Naive thymus-derived CD4-positive, alpha-beta T cell (primary cell): ENCODE measurements at regions not wholly inside any gene's neighbourhood (a gene's known extent, or its start where the extent isn't known, plus 50 kb on each side); places are given as distances from the start of the nearest gene placed in this dataset.

Experiments used
- ATAC-seq: fragments of 150-1000 bp; cut with Tn5 transposase; 2 replicates; pipeline ENCODE4 v1.10.0; 2021; ENCODE audit warnings: mild to moderate bottlenecking, moderate library complexity
- CTCF ChIA-PET: fragments of 350-600 bp; sonication (Branson Sonifier 250); formaldehyde crosslinking; loops from one replicate; lab custom pipeline; 2021; ENCODE audit warnings: antibody characterized with exemption; lab: Charles Lee
- POLR2A ChIA-PET: fragments of 350-600 bp; sonication (Branson Sonifier 250); formaldehyde crosslinking; loops from one replicate; lab custom pipeline; 2021; ENCODE audit warnings: antibody characterized with exemption, inconsistent platforms; lab: Charles Lee
- DNase-seq, 9 donors: peaks; one replicate each; pipeline versions ENCODE4 v3.0.0 to v3.0.0-alpha.2; 2020 to 2022; ENCODE audit warnings: mixed read lengths in 1 of 9
- H3K27ac ChIP-seq: one replicate; pipeline ENCODE4 v1.7.0; 2013; ENCODE audit warnings: mild to moderate bottlenecking, low read depth, low read length, moderate library complexity
- H3K27me3 ChIP-seq, 2 donors: one replicate each; pipeline ENCODE4 v1.7.0; 2013; ENCODE audit warnings: low read length in 2 of 2, mild to moderate bottlenecking in 2 of 2, moderate library complexity in 2 of 2; ENCODE audit not compliant: control insufficient read depth in 2 of 2, insufficient read depth in 2 of 2
- H3K36me3 ChIP-seq, 3 experiments: 1 replicate in 2 of 3; 2 replicates in 1 of 3; pipeline ENCODE4 v1.7.0; 2013; ENCODE audit warnings: low read length in 3 of 3, mild to moderate bottlenecking in 3 of 3, moderate library complexity in 1 of 3; ENCODE audit not compliant: insufficient read depth in 3 of 3, control insufficient read depth in 2 of 3
- H3K4me1 ChIP-seq, 2 donors: one replicate each; pipeline ENCODE4 v1.7.0; 2013; ENCODE audit warnings: low read length in 2 of 2, mild to moderate bottlenecking in 2 of 2, moderate library complexity in 1 of 2; ENCODE audit not compliant: control insufficient read depth in 2 of 2, insufficient read depth in 2 of 2
- H3K4me3 ChIP-seq: 2 replicates; pipeline ENCODE4 v1.7.0; 2013; ENCODE audit warnings: mild to moderate bottlenecking, low read length
- H3K9me3 ChIP-seq, 3 experiments: 1 replicate in 2 of 3; 2 replicates in 1 of 3; pipeline ENCODE4 v1.7.0; 2013; ENCODE audit warnings: low read length in 3 of 3; ENCODE audit not compliant: control insufficient read depth in 2 of 3
- H3K27ac Mint-ChIP-seq, 9 donors: one replicate each; pipeline ENCODE4 v1.8.0; 2020 to 2022; ENCODE audit warnings: mixed read lengths in 9 of 9, mild to moderate bottlenecking in 8 of 9, moderate library complexity in 5 of 9, inconsistent platforms in 2 of 9
- H3K27me3 Mint-ChIP-seq, 5 donors: one replicate each; pipeline ENCODE4 v1.8.0; 2021 to 2022; ENCODE audit warnings: mixed read lengths in 5 of 5, mild to moderate bottlenecking in 1 of 5
- H3K36me3 Mint-ChIP-seq, 5 donors: one replicate each; pipeline ENCODE4 v1.8.0; 2020 to 2022; ENCODE audit warnings: mixed read lengths in 5 of 5, mild to moderate bottlenecking in 3 of 5, inconsistent platforms in 1 of 5
- H3K4me1 Mint-ChIP-seq, 7 donors: one replicate each; pipeline ENCODE4 v1.8.0; 2020 to 2022; ENCODE audit warnings: mixed read lengths in 7 of 7, mild to moderate bottlenecking in 3 of 7, inconsistent platforms in 1 of 7
- H3K4me3 Mint-ChIP-seq, 10 donors: one replicate each; pipeline ENCODE4 v1.8.0; 2020 to 2022; ENCODE audit warnings: mild to moderate bottlenecking in 10 of 10, mixed read lengths in 10 of 10, moderate library complexity in 6 of 10, inconsistent platforms in 2 of 10
- H3K9me3 Mint-ChIP-seq, 11 donors: one replicate each; pipeline ENCODE4 v1.8.0; 2020 to 2022; ENCODE audit warnings: mixed read lengths in 11 of 11, mild to moderate bottlenecking in 4 of 11, inconsistent platforms in 1 of 11, moderate library complexity in 1 of 11
- intact Hi-C, 2 donors: fragments of 100-400 bp; cut with micrococcal nuclease; formaldehyde crosslinking; loops; one replicate each; pipeline ENCODE4 v1.15.1; 2023

- CTCF ChIA-PET, result no interaction called here
- peaks cover 0 to 6% (median 4%) of the 10 kb centered on the region in 5 donors for H3K27me3 Mint-ChIP-seq
- no peaks in the 10 kb centered on the region for H3K4me1 Mint-ChIP-seq
- no peak for ATAC-seq
- no peaks in the 10 kb centered on the region for H3K9me3 ChIP-seq
- H3K27me3 ChIP-seq, result no peaks in the 10 kb centered on the region
- POLR2A ChIA-PET, result interaction anchor here (0.6 kb wide), 1 partner anchor 562 kb away, joined by 3 read pairs; no protein-coding TSS in a partner anchor
- intact Hi-C loops, result no loop called here
- no peak for DNase-seq
- no peak overlapping the region for H3K4me3 Mint-ChIP-seq
- peaks cover 0 to 12% (median 4%) of the 10 kb centered on the region in 11 donors for H3K9me3 Mint-ChIP-seq
- H3K27ac Mint-ChIP-seq, result no peak overlapping the region
- H3K4me1 ChIP-seq, result no peaks in the 10 kb centered on the region
- H3K36me3 ChIP-seq, result no peaks in the 10 kb centered on the region
- H3K4me3 ChIP-seq, result no peak overlapping the region
- no peak overlapping the region for H3K27ac ChIP-seq
- peaks cover 0 to 3% (median 0%) of the 10 kb centered on the region in 5 donors for H3K36me3 Mint-ChIP-seq
Observed at GRCh38 chr9:119726035-119726434, 356.8 kb upstream of the BRINP1 start.

- DNase-seq (no peak), ATAC-seq (no peak)
- Mint-ChIP-seq H3K4me1 (no peaks in the 10 kb centered on the region), H3K9me3 (peaks cover 0 to 15% (median 1%) of the 10 kb centered on the region in 11 donors), H3K4me3 (no peak overlapping the region), H3K27me3 (peaks cover 0 to 6% (median 4%) of the 10 kb centered on the region in 5 donors), H3K36me3 (no peaks in the 10 kb centered on the region), H3K27ac (no peak overlapping the region)
- Histone ChIP-seq H3K27me3 (no peaks in the 10 kb centered on the region), H3K4me3 (no peak overlapping the region), H3K4me1 (no peaks in the 10 kb centered on the region), H3K36me3 (no peaks in the 10 kb centered on the region), H3K9me3 (no peaks in the 10 kb centered on the region), H3K27ac (no peak overlapping the region)
- CTCF ChIA-PET, result no interaction called here
- POLR2A ChIA-PET, result no interaction called here
- intact Hi-C loops, result no loop called here
Observed at GRCh38 chr9:119722384-119722783, 353.1 kb upstream of the BRINP1 start.

- no peak overlapping the region for H3K4me3 Mint-ChIP-seq
- no peak overlapping the region for H3K27ac Mint-ChIP-seq
- H3K36me3 ChIP-seq, result no peaks in the 10 kb centered on the region
- ATAC-seq (no peak), DNase-seq (no peak)
- CTCF ChIA-PET, result no interaction called here
- no peaks in the 10 kb centered on the region for H3K4me1 Mint-ChIP-seq
- no peaks in the 10 kb centered on the region for H3K36me3 Mint-ChIP-seq
- no peak overlapping the region for H3K4me3 ChIP-seq
- POLR2A ChIA-PET, result no interaction called here
- intact Hi-C loops, result no loop called here
- no peaks in the 10 kb centered on the region for H3K27me3 ChIP-seq
- no peak overlapping the region for H3K27ac ChIP-seq
- H3K9me3 ChIP-seq, result no peaks in the 10 kb centered on the region
- no peaks in the 10 kb centered on the region for H3K4me1 ChIP-seq
- H3K27me3 Mint-ChIP-seq, result peaks cover 0 to 4% (median 0%) of the 10 kb centered on the region in 5 donors
- H3K9me3 Mint-ChIP-seq, result peaks cover 0 to 19% (median 4%) of the 10 kb centered on the region in 11 donors
Observed at GRCh38 chr9:119712325-119712724, 343.1 kb upstream of the BRINP1 start.

GRCh38 chr9:119709431-119709830 is 340.2 kb upstream of the BRINP1 start:
- Mint-ChIP-seq H3K4me3 (no peak overlapping the region), H3K36me3 (no peaks in the 10 kb centered on the region), H3K27ac (no peak overlapping the region), H3K27me3 (peaks cover 0 to 4% (median 0%) of the 10 kb centered on the region in 5 donors), H3K9me3 (peaks cover 0 to 19% (median 3%) of the 10 kb centered on the region in 11 donors), H3K4me1 (no peaks in the 10 kb centered on the region)
- Histone ChIP-seq H3K27ac (no peak overlapping the region), H3K36me3 (no peaks in the 10 kb centered on the region), H3K27me3 (no peaks in the 10 kb centered on the region), H3K4me3 (no peak overlapping the region), H3K4me1 (no peaks in the 10 kb centered on the region), H3K9me3 (no peaks in the 10 kb centered on the region)
- ChIA-PET CTCF (no interaction called here), POLR2A (no interaction called here)
- intact Hi-C loops, result no loop called here
- ATAC-seq, result no peak
- no peak for DNase-seq

GRCh38 chr9:119707228-119707845 is 338.1 kb upstream of the BRINP1 start:
- ChIA-PET POLR2A (no interaction called here), CTCF (no interaction called here)
- peaks cover 0 to 4% (median 0%) of the 10 kb centered on the region in 5 donors for H3K27me3 Mint-ChIP-seq
- H3K4me1 Mint-ChIP-seq, result no peaks in the 10 kb centered on the region
- peaks cover 0 to 14% (median 0%) of the 10 kb centered on the region in 11 donors for H3K9me3 Mint-ChIP-seq
- Histone ChIP-seq H3K27me3 (no peaks in the 10 kb centered on the region), H3K4me3 (no peak overlapping the region), H3K9me3 (no peaks in the 10 kb centered on the region), H3K27ac (no peak overlapping the region), H3K4me1 (no peaks in the 10 kb centered on the region), H3K36me3 (no peaks in the 10 kb centered on the region)
- H3K27ac Mint-ChIP-seq, result no peak overlapping the region
- DNase-seq (no peak), ATAC-seq (no peak)
- no peak overlapping the region for H3K4me3 Mint-ChIP-seq
- no peaks in the 10 kb centered on the region for H3K36me3 Mint-ChIP-seq
- intact Hi-C loops, result no loop called here

GRCh38 chr9:119701651-119702050 is 332.4 kb upstream of the BRINP1 start:
- ATAC-seq (no peak), DNase-seq (no peak)
- H3K9me3 Mint-ChIP-seq, result peaks cover 0 to 11% (median 0%) of the 10 kb centered on the region in 11 donors
- POLR2A ChIA-PET, result no interaction called here
- no peaks in the 10 kb centered on the region for H3K36me3 Mint-ChIP-seq
- no peaks in the 10 kb centered on the region for H3K4me1 Mint-ChIP-seq
- peaks cover 0 to 7% (median 0%) of the 10 kb centered on the region in 5 donors for H3K27me3 Mint-ChIP-seq
- intact Hi-C loops, result no loop called here
- H3K4me3 Mint-ChIP-seq, result no peak overlapping the region
- no peak overlapping the region for H3K27ac Mint-ChIP-seq
- Histone ChIP-seq H3K4me1 (no peaks in the 10 kb centered on the region), H3K4me3 (no peak overlapping the region), H3K27me3 (no peaks in the 10 kb centered on the region), H3K9me3 (no peaks in the 10 kb centered on the region), H3K36me3 (no peaks in the 10 kb centered on the region), H3K27ac (no peak overlapping the region)
- CTCF ChIA-PET, result no interaction called here

GRCh38 chr9:119698535-119698934 is 329.3 kb upstream of the BRINP1 start:
- Mint-ChIP-seq H3K4me3 (no peak overlapping the region), H3K4me1 (no peaks in the 10 kb centered on the region), H3K36me3 (no peaks in the 10 kb centered on the region), H3K27ac (no peak overlapping the region), H3K27me3 (peaks cover 0 to 7% (median 0%) of the 10 kb centered on the region in 5 donors), H3K9me3 (peaks cover 0 to 7% (median 3%) of the 10 kb centered on the region in 11 donors)
- DNase-seq, result no peak
- no peak overlapping the region for H3K27ac ChIP-seq
- H3K27me3 ChIP-seq, result no peaks in the 10 kb centered on the region
- no peaks in the 10 kb centered on the region for H3K36me3 ChIP-seq
- intact Hi-C loops, result no loop called here
- CTCF ChIA-PET, result no interaction called here
- ATAC-seq, result no peak
- H3K4me3 ChIP-seq, result no peak overlapping the region
- POLR2A ChIA-PET, result no interaction called here
- H3K9me3 ChIP-seq, result no peaks in the 10 kb centered on the region
- no peaks in the 10 kb centered on the region for H3K4me1 ChIP-seq
